WERI-Rb-1 (cell line): ENCODE measurements at regions not wholly inside any gene's neighbourhood (a gene's known extent, or its start where the extent isn't known, plus 50 kb on each side); places are given as distances from the start of the nearest gene placed in this dataset.

ENCODE experiments used
- DNase-seq: peaks from one replicate; pipeline ENCODE4 v3.0.0-alpha.2; 2020
- H3K27ac ChIP-seq: fragments of 250-450 bp; sonication (Bioruptor Pico); 2 replicates; pipeline ENCODE4 v1.5.1; 2020; ENCODE audit warnings: mild to moderate bottlenecking, moderate library complexity
- H3K27me3 ChIP-seq: fragments of 250-450 bp; sonication (Bioruptor Pico); 2 replicates; pipeline ENCODE4 v1.5.1; 2021; ENCODE audit warnings: mild to moderate bottlenecking, low read depth, moderate library complexity; ENCODE audit not compliant: insufficient read depth, severe bottlenecking
- H3K36me3 ChIP-seq: fragments of 250-450 bp; sonication (Bioruptor Pico); 2 replicates; pipeline ENCODE4 v1.5.1; 2020; ENCODE audit warnings: mild to moderate bottlenecking, moderate library complexity
- H3K4me3 ChIP-seq: 2 replicates; pipeline ENCODE4 v1.5.1; 2011; ENCODE audit warnings: low read depth, mild to moderate bottlenecking, control low read depth, low read length
- H3K9me3 ChIP-seq: fragments of 250-450 bp; sonication (Bioruptor Pico); 2 replicates; pipeline ENCODE4 v1.5.1; 2021; ENCODE audit warnings: mild to moderate bottlenecking, moderate library complexity; ENCODE audit not compliant: severe bottlenecking
- TF ChIP-seq, protein P1 (sequence below): IDR thresholded peaks from 2 replicates; pipeline ENCODE4 v1.5.1; 2011; ENCODE audit warnings: low read depth, mild to moderate bottlenecking, control low read depth, inconsistent platforms, low read length

DNA sequence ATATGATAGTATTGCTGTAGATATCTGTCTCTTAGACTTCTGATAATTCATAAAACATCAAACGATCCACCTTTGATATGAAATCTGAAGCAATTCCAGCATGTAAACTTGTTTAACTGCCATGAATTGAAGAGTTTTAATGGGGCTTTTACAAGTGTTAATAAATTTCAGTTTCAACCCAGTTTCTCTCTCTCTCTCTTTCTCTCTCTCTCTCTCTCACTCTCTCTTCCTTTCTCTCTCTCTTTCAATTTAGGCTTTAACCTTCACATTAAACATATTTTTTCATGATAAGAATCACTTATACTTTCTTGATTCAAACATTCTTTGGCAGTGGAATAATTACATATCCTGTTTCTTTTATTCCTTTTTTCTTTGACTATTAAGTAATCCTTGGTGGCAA, 296.1 kb downstream of the EPHA4 start:
- TF ChIP-seq, protein P1, sequence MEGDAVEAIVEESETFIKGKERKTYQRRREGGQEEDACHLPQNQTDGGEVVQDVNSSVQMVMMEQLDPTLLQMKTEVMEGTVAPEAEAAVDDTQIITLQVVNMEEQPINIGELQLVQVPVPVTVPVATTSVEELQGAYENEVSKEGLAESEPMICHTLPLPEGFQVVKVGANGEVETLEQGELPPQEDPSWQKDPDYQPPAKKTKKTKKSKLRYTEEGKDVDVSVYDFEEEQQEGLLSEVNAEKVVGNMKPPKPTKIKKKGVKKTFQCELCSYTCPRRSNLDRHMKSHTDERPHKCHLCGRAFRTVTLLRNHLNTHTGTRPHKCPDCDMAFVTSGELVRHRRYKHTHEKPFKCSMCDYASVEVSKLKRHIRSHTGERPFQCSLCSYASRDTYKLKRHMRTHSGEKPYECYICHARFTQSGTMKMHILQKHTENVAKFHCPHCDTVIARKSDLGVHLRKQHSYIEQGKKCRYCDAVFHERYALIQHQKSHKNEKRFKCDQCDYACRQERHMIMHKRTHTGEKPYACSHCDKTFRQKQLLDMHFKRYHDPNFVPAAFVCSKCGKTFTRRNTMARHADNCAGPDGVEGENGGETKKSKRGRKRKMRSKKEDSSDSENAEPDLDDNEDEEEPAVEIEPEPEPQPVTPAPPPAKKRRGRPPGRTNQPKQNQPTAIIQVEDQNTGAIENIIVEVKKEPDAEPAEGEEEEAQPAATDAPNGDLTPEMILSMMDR: no peak
- DNase-seq: no peak

DNA sequence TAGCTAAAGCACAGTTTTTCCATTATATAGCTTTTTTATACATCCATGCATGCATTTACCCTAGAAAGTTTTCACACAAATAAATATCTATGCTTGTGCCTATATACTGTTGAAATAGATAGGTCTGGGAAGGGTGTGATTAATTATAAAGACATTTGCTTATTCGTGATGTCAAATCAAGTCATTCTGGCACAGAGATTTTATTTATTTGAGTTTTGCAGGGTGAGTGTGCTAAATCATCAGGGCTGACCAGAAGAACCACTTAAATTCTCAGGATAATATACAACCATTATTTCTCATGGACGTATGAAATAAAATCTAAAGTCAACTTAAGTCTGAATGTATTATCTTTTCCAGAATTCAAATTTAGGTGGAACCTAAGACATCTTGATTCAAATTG, 295.5 kb downstream of the EPHA4 start:
- DNase-seq: no peak
- Histone ChIP-seq H3K9me3 (no peaks in the 10 kb centered on the region), H3K4me3 (no peak overlapping the region), H3K27ac (no peak overlapping the region), H3K36me3 (no peaks in the 10 kb centered on the region), H3K27me3 (no peaks in the 10 kb centered on the region)
- TF ChIP-seq, protein P1: no peak

More for the DNA sequence above, 296.1 kb downstream of the EPHA4 start:
- Histone ChIP-seq H3K27ac (no peak overlapping the region), H3K27me3 (no peaks in the 10 kb centered on the region), H3K4me3 (no peak overlapping the region), H3K36me3 (no peaks in the 10 kb centered on the region), H3K9me3 (no peaks in the 10 kb centered on the region)

DNA sequence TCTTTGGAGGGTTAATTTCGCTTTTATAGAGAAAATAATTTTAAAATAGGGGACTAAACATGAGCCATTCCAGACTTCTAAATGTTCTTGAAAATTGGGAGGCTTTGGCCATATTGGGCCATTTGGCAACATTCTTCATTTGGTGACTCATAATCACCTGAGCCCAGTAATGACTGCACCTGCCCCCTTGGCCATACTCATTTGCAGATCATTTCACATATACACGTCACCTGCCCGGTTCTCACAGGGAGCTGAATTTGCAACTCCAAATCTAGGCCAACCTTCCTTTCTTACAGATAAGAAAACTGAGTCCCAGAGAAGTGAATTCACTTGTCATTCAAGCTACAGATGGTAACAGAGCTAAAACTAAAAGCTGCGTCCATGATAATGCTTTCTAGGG, 289.7 kb downstream of the EPHA4 start:
- TF ChIP-seq, protein P1: no peak
- Histone ChIP-seq H3K36me3 (no peaks in the 10 kb centered on the region), H3K4me3 (no peak overlapping the region), H3K27me3 (no peaks in the 10 kb centered on the region), H3K27ac (no peak overlapping the region), H3K9me3 (no peaks in the 10 kb centered on the region)
- DNase-seq: no peak

DNA sequence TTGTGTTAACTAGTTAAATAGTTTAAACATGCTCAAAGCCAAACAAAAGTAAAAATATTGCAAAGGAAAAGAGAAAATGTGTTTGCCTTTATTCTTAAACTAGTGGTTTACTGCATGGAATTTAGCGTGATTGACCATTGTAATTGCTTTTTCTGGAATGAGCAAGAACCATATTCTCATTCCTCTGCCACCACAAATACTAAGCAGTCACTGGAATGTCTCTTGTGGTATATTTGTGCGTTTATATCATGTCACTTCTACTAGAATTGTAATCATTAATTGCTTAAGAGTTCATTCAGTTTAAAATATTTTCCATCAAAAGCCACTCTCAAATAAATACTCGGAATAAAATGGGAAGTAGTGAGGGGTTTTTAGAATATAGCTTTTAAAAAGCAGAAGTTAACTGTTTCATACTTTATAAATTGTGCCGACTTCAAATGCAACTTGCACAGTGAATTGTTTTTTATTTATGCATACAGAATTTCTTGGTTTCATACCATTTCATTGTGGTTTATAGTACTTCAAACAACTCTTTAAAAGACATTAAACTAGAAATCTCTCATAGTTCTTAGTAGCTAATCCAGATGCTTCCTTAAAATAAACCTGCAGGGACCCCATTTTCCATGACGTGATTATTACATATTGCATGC, 288.1 kb downstream of the EPHA4 start:
- Histone ChIP-seq H3K4me3 (no peak overlapping the region), H3K9me3 (no peaks in the 10 kb centered on the region), H3K36me3 (no peaks in the 10 kb centered on the region), H3K27ac (no peak overlapping the region), H3K27me3 (no peaks in the 10 kb centered on the region)
- DNase-seq: no peak
- TF ChIP-seq, protein P1: no peak

DNA sequence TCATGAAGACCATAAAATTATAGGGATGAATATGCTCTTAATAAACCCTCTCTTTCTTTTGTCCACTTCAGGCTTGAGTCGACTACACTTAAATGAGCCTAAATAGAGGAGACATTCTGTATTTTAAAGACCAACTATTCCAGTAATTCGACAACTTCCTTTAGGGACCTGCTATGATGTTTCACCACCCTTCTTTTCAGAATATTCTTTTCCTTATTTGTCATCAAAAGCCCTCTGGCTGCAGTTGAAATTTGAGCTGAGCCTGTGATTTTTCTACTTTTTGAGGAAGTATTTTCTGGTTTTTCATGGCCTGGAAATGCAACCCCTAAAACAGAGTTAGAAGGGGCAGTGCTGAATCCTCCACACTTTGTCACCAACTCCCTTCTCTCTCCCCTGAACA, 287.0 kb downstream of the EPHA4 start:
- no peaks in the 10 kb centered on the region for H3K36me3 ChIP-seq
- no peak overlapping the region for H3K27ac ChIP-seq

More for the DNA sequence above, 287.0 kb downstream of the EPHA4 start:
- H3K27me3 ChIP-seq: no peaks in the 10 kb centered on the region
- no peaks in the 10 kb centered on the region for H3K9me3 ChIP-seq
- H3K4me3 ChIP-seq: no peak overlapping the region
- no peak for DNase-seq
- TF ChIP-seq, protein P1: no peak
